Endothelial cell of umbilical vein (primary cell): ENCODE measurements at regions not wholly inside any gene's neighbourhood (a gene's known extent, or its start where the extent isn't known, plus 50 kb on each side); places are given as distances from the start of the nearest gene placed in this dataset.

Experiments used
- BruUV-seq: library from RNA; stranded (reverse); fragments of 400-500 nt; replicated peaks from 2 replicates; lab custom pipeline; 2021; lab: Mats Ljungman, UMichigan
- CTCF ChIA-PET: fragments of 300-600, 350-600 bp; sonication (Branson Sonifier 250); formaldehyde crosslinking; loops from one replicate; lab custom pipeline; 2021; ENCODE audit warnings: antibody characterized with exemption, inconsistent platforms; lab: Charles Lee
- POLR2A ChIA-PET: fragments of 300-600, 350-600 bp; sonication (Branson Sonifier 250); formaldehyde crosslinking; loops from one replicate; lab custom pipeline; 2021; ENCODE audit warnings: antibody characterized with exemption, inconsistent platforms; lab: Charles Lee
- DNase-seq: peaks from one replicate; pipeline ENCODE4 v3.0.0-alpha.2; 2011; ENCODE audit warnings: low read depth, low spot score
- FAIRE-seq: peaks from 2 replicates; lab custom pipeline; 2011; peaks lifted over from hg19 to GRCh38; lab: Jason Lieb, UNC
- H2AFZ ChIP-seq: 2 replicates; pipeline ENCODE4 v1.6.0; 2012; ENCODE audit warnings: low read depth, low read length, control low read depth, inconsistent platforms
- H3K27ac ChIP-seq: 2 replicates; pipeline ENCODE4 v1.5.1; 2011; ENCODE audit warnings: low read depth, mild to moderate bottlenecking, control low read depth, low read length, moderate library complexity; ENCODE audit not compliant: insufficient read depth
- H3K27me3 ChIP-seq, 2 experiments: 2 replicates each; pipeline versions ENCODE4 v1.6.0 to v1.6.1; 2011; ENCODE audit warnings: low read length in 2 of 2, mixed read lengths in 1 of 2; ENCODE audit not compliant: control insufficient read depth in 2 of 2, insufficient read depth in 2 of 2
- H3K36me3 ChIP-seq, 2 experiments: 2 replicates in 1 of 2; 3 replicates in 1 of 2; pipeline ENCODE4 v1.5.1; 2011; ENCODE audit warnings: low read length in 2 of 2, mild to moderate bottlenecking in 1 of 2, moderate library complexity in 1 of 2; ENCODE audit not compliant: control insufficient read depth in 2 of 2, insufficient read depth in 2 of 2; ENCODE audit errors: extremely low read depth in 1 of 2
- H3K4me1 ChIP-seq: 3 replicates; pipeline ENCODE4 v1.5.1; 2011; ENCODE audit warnings: mild to moderate bottlenecking, low read length; ENCODE audit not compliant: control insufficient read depth, insufficient read depth; ENCODE audit errors: extremely low read depth
- H3K4me2 ChIP-seq: 2 replicates; pipeline ENCODE4 v1.6.1; 2011; ENCODE audit warnings: low read length, control low read depth, mixed read lengths; ENCODE audit not compliant: insufficient read depth
- H3K4me3 ChIP-seq, 3 experiments: fragments of 200-600 bp in 1 of 3; sonication (generic), shearing (Covaris generic) in 1 of 3; replicated peaks in 1 of 3; 2 replicates each; pipeline ENCODE4 v1.5.1; 2011 to 2016; ENCODE audit warnings: control low read depth in 3 of 3, low read length in 3 of 3, mild to moderate bottlenecking in 2 of 3, inconsistent platforms in 1 of 3, low read depth in 1 of 3, moderate library complexity in 1 of 3; ENCODE audit not compliant: insufficient read depth in 1 of 3
- H3K79me2 ChIP-seq: 2 replicates; pipeline ENCODE4 v1.6.0; 2012; ENCODE audit warnings: low read length, inconsistent platforms; ENCODE audit not compliant: control insufficient read depth, insufficient read depth
- H3K9ac ChIP-seq: replicated peaks from 2 replicates; pipeline ENCODE3; 2011; ENCODE audit warnings: low read length, control low read depth; ENCODE audit not compliant: insufficient read depth; ENCODE audit errors: extremely low read depth
- H3K9me1 ChIP-seq: replicated peaks from 3 replicates; pipeline ENCODE4 v1.6.0; 2011; ENCODE audit warnings: mild to moderate bottlenecking, low read length; ENCODE audit not compliant: control insufficient read depth, insufficient read depth; ENCODE audit errors: extremely low read depth
- H3K9me3 ChIP-seq: replicated peaks from 2 replicates; pipeline ENCODE4 v1.5.1; 2012; ENCODE audit warnings: low read length, inconsistent platforms; ENCODE audit not compliant: control insufficient read depth, insufficient read depth
- H4K20me1 ChIP-seq: replicated peaks from 2 replicates; pipeline ENCODE3; 2011; ENCODE audit warnings: mild to moderate bottlenecking, low read length; ENCODE audit not compliant: control insufficient read depth, insufficient read depth; ENCODE audit errors: extremely low read depth
- CTCF ChIP-seq, 2 donors: IDR thresholded peaks; 1 replicate in 1 of 2; 2 replicates in 1 of 2; pipeline ENCODE4 v1.5.1; 2011; ENCODE audit warnings: low read length in 2 of 2, mild to moderate bottlenecking in 2 of 2, moderate library complexity in 2 of 2, control low read depth in 1 of 2, inconsistent platforms in 1 of 2, low read depth in 1 of 2; ENCODE audit not compliant: insufficient read depth in 1 of 2; ENCODE audit errors: extremely low read depth in 1 of 2
- EZH2 ChIP-seq: IDR thresholded peaks from 2 replicates; pipeline ENCODE4 v1.6.1; 2012; ENCODE audit warnings: borderline replicate concordance, low read depth, mild to moderate bottlenecking, moderate library complexity, low read length, inconsistent platforms; ENCODE audit not compliant: severe bottlenecking
- FOS ChIP-seq: IDR thresholded peaks from 2 replicates; pipeline ENCODE4 v1.6.1; 2011; ENCODE audit warnings: mild to moderate bottlenecking, low read length, moderate library complexity, borderline replicate concordance; ENCODE audit not compliant: insufficient read depth
- GATA2 ChIP-seq: IDR thresholded peaks from 2 replicates; pipeline ENCODE4 v1.7.0; 2011; ENCODE audit warnings: low read depth, mild to moderate bottlenecking, moderate library complexity, mixed read lengths, low read length; ENCODE audit not compliant: insufficient read length, insufficient read depth
- JUN ChIP-seq: IDR thresholded peaks from 2 replicates; pipeline ENCODE4 v1.6.1; 2011; ENCODE audit warnings: borderline replicate concordance, low read depth; ENCODE audit not compliant: insufficient read length, insufficient read depth
- MAX ChIP-seq: IDR thresholded peaks from 2 replicates; pipeline ENCODE4 v1.6.1; 2011; ENCODE audit not compliant: insufficient read depth, insufficient read length
- MYC ChIP-seq: IDR thresholded peaks from one replicate; pipeline ENCODE4 v1.6.1; 2011; ENCODE audit warnings: mild to moderate bottlenecking, low read depth, low read length
- POLR2A ChIP-seq: IDR thresholded peaks from 2 replicates; pipeline ENCODE4 v1.6.1; 2012; ENCODE audit warnings: low read depth, mild to moderate bottlenecking, control low read depth, low read length
- POLR2AphosphoS5 ChIP-seq: IDR thresholded peaks from 2 replicates; pipeline ENCODE4 v1.6.1; 2012; ENCODE audit warnings: low read depth, mild to moderate bottlenecking, control low read depth, low read length, moderate library complexity; ENCODE audit not compliant: insufficient read depth
- dilution Hi-C: fragments of 300-500 bp; cut with MboI; formaldehyde crosslinking; loops from one replicate; pipeline ENCODE4 v1.15.0; 2019; ENCODE audit warnings: low sequenced_read_pairs; ENCODE audit not compliant: extremely low pct_ligation_motif_present
- intact Hi-C: fragments of 100-400 bp; cut with micrococcal nuclease; formaldehyde crosslinking; loops from one replicate; pipeline ENCODE4 v1.10.0; 2022

- Histone ChIP-seq H3K4me3 (no peak overlapping the region), H3K27ac (no peak overlapping the region), H3K36me3 (no peaks in the 10 kb centered on the region), H2AFZ (no peak overlapping the region), H3K27me3 (no peaks in the 10 kb centered on the region), H3K79me2 (no peaks in the 10 kb centered on the region), H3K4me2 (no peak overlapping the region), H3K9me1 (no peaks in the 10 kb centered on the region), H3K4me1 (no peaks in the 10 kb centered on the region), H3K9ac (no peak overlapping the region), H4K20me1 (no peaks in the 10 kb centered on the region), H3K9me3 (no peaks in the 10 kb centered on the region)
- BruUV-seq: no TSS peak
- no peak for FAIRE-seq
- DNase-seq: no peak
- ChIA-PET POLR2A (no interaction called here), CTCF (no interaction called here)
- intact Hi-C loops: no loop called here
- dilution Hi-C loops: no loop called here
- TF ChIP-seq POLR2AphosphoS5 (no peak), CTCF (IDR thresholded peaks at IDR 0.05; ENCODE audit: extremely low read depth in 1 of 2, insufficient read depth in 1 of 2, low read depth in 1 of 2, low read length in 2 of 2) (no peak), MYC (no peak), GATA2 (no peak), POLR2A (no peak), JUN (no peak), EZH2 (no peak), MAX (no peak), FOS (no peak)
Observed at GRCh38 chr4:186449954-186450353, 105.4 kb downstream of the MTNR1A start.
